Ascending aorta (tissue), 2 donors: ENCODE measurements at regions not wholly inside any gene's neighbourhood (a gene's known extent, or its start where the extent isn't known, plus 50 kb on each side); places are given as distances from the start of the nearest gene placed in this dataset.

Experiments
- DNase-seq, 2 donors: peaks; one replicate each; pipeline ENCODE4 v3.0.0-alpha.2; 2019; ENCODE audit warnings: low spot score in 2 of 2
- H3K27ac ChIP-seq, 2 donors: fragments of 200-600 bp; sonication (generic); one replicate each; pipeline ENCODE4 v1.5.1; 2016 to 2017; ENCODE audit warnings: mild to moderate bottlenecking in 1 of 2
- H3K27me3 ChIP-seq: fragments of 200-600 bp; sonication (generic); one replicate; pipeline ENCODE4 v1.5.1; 2017
- H3K36me3 ChIP-seq, 2 donors: fragments of 200-600 bp; sonication (generic); one replicate each; pipeline ENCODE4 v1.5.1; 2016
- H3K4me1 ChIP-seq, 2 donors: fragments of 200-600 bp; sonication (generic); one replicate each; pipeline ENCODE4 v1.5.1; 2016 to 2017; ENCODE audit warnings: mild to moderate bottlenecking in 1 of 2
- H3K4me3 ChIP-seq, 2 donors: fragments of 200-600 bp; sonication (generic); one replicate each; pipeline ENCODE4 v1.5.1; 2016 to 2017; ENCODE audit warnings: mild to moderate bottlenecking in 1 of 2
- H3K9me3 ChIP-seq, 2 donors: fragments of 200-600 bp; sonication (generic); one replicate each; pipeline ENCODE4 v1.5.1; 2016
- intact Hi-C: fragments of 100-400 bp; cut with DNase I; formaldehyde crosslinking; loops from one replicate; pipeline ENCODE4 v1.15.1; 2023
- TF ChIP-seq, protein P1 (sequence below), 3 experiments: fragments of 200-600 bp in 2 of 3; fragments of 450-650 bp in 1 of 3; sonication (generic) in 2 of 3; IDR thresholded peaks; one replicate each; pipeline ENCODE4 v1.5.1; 2016 to 2019; ENCODE audit warnings: antibody characterized with exemption in 3 of 3, mild to moderate bottlenecking in 1 of 3, moderate library complexity in 1 of 3

DNA sequence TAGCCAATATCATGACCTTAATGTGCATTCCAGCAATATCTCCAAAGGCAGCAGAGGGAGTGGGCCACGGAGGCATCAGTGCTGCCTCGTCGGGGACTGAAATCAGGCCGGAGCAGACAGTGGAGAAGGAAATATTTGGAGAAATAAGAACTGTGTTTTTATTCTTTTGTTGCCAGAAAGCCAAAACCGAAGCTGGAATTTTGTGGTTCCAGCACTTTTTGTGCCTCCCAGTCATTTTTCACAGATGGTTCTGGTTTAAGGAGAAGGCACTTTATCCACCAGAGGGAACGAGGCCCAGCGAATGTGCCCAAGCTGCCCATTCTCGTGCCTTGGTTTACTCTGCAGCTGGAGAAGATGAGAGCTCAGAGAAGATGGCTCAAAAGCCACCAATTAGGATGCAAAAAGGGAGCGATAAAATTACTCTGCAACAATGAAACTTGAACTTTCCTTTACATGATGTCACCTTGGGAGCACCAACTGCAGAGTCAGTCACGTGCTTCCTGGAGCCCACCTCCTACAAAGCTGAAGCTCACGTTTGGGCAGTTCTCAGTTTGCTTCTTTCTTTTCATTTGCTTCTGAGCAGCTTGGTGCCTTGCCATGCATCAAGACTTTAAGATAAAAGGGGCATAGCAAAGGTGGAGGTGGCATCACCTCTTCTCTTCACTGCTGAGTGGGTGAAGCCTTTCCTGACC, 288.7 kb downstream of the LPIN1 start:
- no peak overlapping the region for H3K4me3 ChIP-seq
- H3K4me1 ChIP-seq = no peaks in the 10 kb centered on the region
- intact Hi-C loops = no loop called here
- TF ChIP-seq, protein P1, sequence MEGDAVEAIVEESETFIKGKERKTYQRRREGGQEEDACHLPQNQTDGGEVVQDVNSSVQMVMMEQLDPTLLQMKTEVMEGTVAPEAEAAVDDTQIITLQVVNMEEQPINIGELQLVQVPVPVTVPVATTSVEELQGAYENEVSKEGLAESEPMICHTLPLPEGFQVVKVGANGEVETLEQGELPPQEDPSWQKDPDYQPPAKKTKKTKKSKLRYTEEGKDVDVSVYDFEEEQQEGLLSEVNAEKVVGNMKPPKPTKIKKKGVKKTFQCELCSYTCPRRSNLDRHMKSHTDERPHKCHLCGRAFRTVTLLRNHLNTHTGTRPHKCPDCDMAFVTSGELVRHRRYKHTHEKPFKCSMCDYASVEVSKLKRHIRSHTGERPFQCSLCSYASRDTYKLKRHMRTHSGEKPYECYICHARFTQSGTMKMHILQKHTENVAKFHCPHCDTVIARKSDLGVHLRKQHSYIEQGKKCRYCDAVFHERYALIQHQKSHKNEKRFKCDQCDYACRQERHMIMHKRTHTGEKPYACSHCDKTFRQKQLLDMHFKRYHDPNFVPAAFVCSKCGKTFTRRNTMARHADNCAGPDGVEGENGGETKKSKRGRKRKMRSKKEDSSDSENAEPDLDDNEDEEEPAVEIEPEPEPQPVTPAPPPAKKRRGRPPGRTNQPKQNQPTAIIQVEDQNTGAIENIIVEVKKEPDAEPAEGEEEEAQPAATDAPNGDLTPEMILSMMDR (IDR thresholded peaks at IDR 0.05) = no peak
- H3K9me3 ChIP-seq = no peaks in the 10 kb centered on the region
- no peak overlapping the region for H3K27ac ChIP-seq
- H3K36me3 ChIP-seq = no peaks in the 10 kb centered on the region
- no peaks in the 10 kb centered on the region for H3K27me3 ChIP-seq
- DNase-seq = no peak

DNA sequence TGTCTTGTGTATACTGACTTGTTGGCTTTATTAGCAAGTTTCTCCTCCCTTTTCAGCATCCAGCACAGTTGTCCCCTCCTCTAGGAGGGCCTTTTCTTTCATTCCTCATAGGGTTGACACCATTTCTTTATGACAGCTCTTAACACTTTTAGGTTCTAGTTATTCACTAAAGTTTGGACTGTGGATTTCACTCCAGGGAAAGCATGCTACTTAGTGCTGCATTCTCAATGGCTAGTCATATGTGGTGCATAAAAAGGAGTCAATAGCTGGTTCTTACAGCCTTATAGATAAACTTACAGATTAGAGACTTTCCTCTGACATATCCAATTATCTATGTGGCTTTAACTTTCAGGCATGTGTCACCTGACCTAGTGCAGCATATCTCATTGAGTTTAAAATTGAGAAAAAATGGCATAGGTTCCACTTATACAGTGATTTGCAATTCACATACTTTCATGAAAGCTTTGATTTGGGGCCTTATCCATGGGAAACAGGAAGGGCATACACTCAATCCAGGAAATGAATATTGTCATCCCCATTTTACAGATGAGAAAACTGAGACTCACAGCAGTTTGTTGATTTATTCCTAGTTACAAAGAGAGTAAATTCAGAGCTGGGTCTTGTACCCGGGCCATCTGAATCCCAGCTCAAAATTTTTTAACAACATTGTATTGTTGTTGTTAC, 289.7 kb downstream of the LPIN1 start:
- H3K27ac ChIP-seq = no peak overlapping the region
- TF ChIP-seq, protein P1 (IDR thresholded peaks at IDR 0.05) = no peak
- intact Hi-C loops = no loop called here

DNA sequence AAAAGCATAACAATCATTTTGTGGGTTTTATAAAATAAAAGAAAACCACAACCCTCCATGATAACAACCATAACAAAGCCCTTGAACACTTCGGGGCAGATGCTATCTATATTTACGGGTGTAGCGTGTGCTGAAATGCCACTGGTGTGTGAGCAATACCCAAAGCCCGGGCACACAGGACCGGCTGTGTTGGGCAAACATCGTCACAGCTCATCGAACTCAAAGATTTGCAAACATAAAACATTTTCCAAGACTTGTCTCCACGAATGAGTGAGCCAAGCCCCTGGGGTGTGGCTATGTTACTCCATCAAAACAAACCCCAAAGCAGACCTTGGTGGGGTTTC, 290.2 kb downstream of the LPIN1 start:
- DNase-seq = no peak
- Histone ChIP-seq H3K27me3 (no peaks in the 10 kb centered on the region), H3K4me3 (no peak overlapping the region), H3K4me1 (no peaks in the 10 kb centered on the region), H3K27ac (no peak overlapping the region), H3K9me3 (no peaks in the 10 kb centered on the region), H3K36me3 (no peaks in the 10 kb centered on the region)
- TF ChIP-seq, protein P1 (IDR thresholded peaks at IDR 0.05) = no peak
- intact Hi-C loops = no loop called here

More for the DNA sequence above, 289.7 kb downstream of the LPIN1 start:
- Histone ChIP-seq H3K9me3 (no peaks in the 10 kb centered on the region), H3K4me3 (no peak overlapping the region), H3K36me3 (no peaks in the 10 kb centered on the region), H3K27me3 (no peaks in the 10 kb centered on the region), H3K4me1 (no peaks in the 10 kb centered on the region)
- DNase-seq = no peak

DNA sequence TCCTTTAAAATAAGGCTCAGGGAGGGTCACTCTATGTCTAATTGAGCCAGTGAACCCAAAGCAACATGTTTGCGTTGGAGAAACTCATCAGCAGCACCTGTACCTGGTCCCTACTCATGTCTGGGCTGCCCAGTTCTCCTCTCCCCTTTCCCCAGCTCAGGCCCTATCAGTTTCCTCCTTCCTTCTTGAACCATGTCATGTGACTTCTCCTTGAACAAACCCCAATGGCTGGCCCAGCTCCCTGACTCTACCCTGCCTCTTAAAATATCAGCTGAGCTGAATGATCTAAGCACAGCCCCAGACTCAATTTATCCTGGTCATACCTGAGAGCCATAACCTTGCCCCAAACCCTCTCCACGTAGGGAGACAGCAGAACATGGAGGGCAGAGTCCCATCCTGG, 290.9 kb downstream of the LPIN1 start:
- H3K27me3 ChIP-seq = no peaks in the 10 kb centered on the region

DNA sequence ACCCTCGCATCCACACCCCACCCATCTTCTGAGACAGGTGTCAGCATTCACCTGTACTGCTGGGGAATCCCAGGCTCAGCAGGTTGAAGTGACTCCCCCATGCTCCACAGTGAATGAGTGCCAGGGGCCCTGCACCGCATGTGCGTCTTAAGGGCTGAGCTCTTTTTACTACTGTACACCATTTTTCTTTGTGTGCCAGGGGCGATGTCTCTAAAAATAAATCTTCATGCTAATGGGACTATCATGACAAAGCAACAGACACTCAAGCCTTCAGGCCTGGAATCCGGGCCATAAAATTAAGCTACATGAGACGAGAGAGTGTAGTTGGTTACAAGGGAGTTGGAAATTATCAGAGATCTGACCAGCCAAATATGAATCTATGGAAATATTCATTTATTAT, 294.8 kb downstream of the LPIN1 start:
- Histone ChIP-seq H3K27ac (no peak overlapping the region), H3K27me3 (no peaks in the 10 kb centered on the region), H3K4me1 (no peaks in the 10 kb centered on the region), H3K36me3 (no peaks in the 10 kb centered on the region), H3K9me3 (no peaks in the 10 kb centered on the region), H3K4me3 (no peak overlapping the region)
- TF ChIP-seq, protein P1 (IDR thresholded peaks at IDR 0.05) = no peak
- intact Hi-C loops = no loop called here
- no peak for DNase-seq

More for the DNA sequence above, 290.9 kb downstream of the LPIN1 start:
- intact Hi-C loops = no loop called here
- no peak for DNase-seq
- H3K4me1 ChIP-seq = no peaks in the 10 kb centered on the region
- no peak overlapping the region for H3K27ac ChIP-seq
- TF ChIP-seq, protein P1 (IDR thresholded peaks at IDR 0.05) = no peak
- no peaks in the 10 kb centered on the region for H3K9me3 ChIP-seq
- no peaks in the 10 kb centered on the region for H3K36me3 ChIP-seq
- no peak overlapping the region for H3K4me3 ChIP-seq
